ENCODE measurements at regions not wholly inside any gene's neighbourhood (a gene's known extent, or its start where the extent isn't known, plus 50 kb on each side); places are given as distances from the start of the nearest gene placed in this dataset.

- TF ChIP-seq, protein P1, sequence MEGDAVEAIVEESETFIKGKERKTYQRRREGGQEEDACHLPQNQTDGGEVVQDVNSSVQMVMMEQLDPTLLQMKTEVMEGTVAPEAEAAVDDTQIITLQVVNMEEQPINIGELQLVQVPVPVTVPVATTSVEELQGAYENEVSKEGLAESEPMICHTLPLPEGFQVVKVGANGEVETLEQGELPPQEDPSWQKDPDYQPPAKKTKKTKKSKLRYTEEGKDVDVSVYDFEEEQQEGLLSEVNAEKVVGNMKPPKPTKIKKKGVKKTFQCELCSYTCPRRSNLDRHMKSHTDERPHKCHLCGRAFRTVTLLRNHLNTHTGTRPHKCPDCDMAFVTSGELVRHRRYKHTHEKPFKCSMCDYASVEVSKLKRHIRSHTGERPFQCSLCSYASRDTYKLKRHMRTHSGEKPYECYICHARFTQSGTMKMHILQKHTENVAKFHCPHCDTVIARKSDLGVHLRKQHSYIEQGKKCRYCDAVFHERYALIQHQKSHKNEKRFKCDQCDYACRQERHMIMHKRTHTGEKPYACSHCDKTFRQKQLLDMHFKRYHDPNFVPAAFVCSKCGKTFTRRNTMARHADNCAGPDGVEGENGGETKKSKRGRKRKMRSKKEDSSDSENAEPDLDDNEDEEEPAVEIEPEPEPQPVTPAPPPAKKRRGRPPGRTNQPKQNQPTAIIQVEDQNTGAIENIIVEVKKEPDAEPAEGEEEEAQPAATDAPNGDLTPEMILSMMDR (IDR thresholded peaks at IDR 0.05) = no peak
- no peak for TF ChIP-seq POLR2A (IDR thresholded peaks at IDR 0.05)
Observed at GRCh38 chr14:28987516-28987915, 220.9 kb downstream of the FOXG1 start.
